ENCODE measurements at regions not wholly inside any gene's neighbourhood (a gene's known extent, or its start where the extent isn't known, plus 50 kb on each side); places are given as distances from the start of the nearest gene placed in this dataset.

- ChIA-PET POLR2A (no interaction called here), RAD21 (ENCODE audit: unreplicated experiment) (no interaction called here), CTCF (no interaction called here), SMC1A (ENCODE audit: uncharacterized antibody, unreplicated experiment) (no interaction called here)
- WGBS (ENCODE audit: insufficient coverage, insufficient replicate concordance, low lambda C conversion rate, missing lambda C conversion rate), result 27% methylated on average over 3 of the region's 3 CpGs
- Histone ChIP-seq H3K36me3 (ENCODE audit: control insufficient read depth in 2 of 2, insufficient read depth in 2 of 2, low read length in 1 of 2) (no peaks in the 10 kb centered on the region), H3K9me3 (replicated peaks; ENCODE audit: control insufficient read depth, insufficient read depth, low read length) (no peaks in the 10 kb centered on the region; the same call in 2 of the 3 replicates), H3K4me3 (no peak overlapping the region), H3K4me1 (ENCODE audit: control insufficient read depth, insufficient read depth, low read length) (no peaks in the 10 kb centered on the region), H3K79me2 (ENCODE audit: control insufficient read depth, insufficient read depth, low read length) (no peaks in the 10 kb centered on the region), H2AFZ (ENCODE audit: control insufficient read depth, low read depth, low read length) (no peak overlapping the region), H4K20me1 (ENCODE audit: control insufficient read depth, insufficient read depth) (no peaks in the 10 kb centered on the region), H3K9ac (ENCODE audit: control insufficient read depth, insufficient read depth, low read length) (no peak overlapping the region), H3K27me3 (replicated peaks in 1 of 2; ENCODE audit: control insufficient read depth in 2 of 2, insufficient read depth in 2 of 2, low read length in 1 of 2) (no peaks in the 10 kb centered on the region), H3K27ac (ENCODE audit: control insufficient read depth, insufficient read depth) (no peak overlapping the region), H3K4me2 (ENCODE audit: control insufficient read depth, insufficient read depth) (no peak overlapping the region)
- ATAC-seq (no peak), FAIRE-seq (no peak), DNase-seq (ENCODE audit: low read depth, low spot score) (no peak)
- in situ Hi-C loops (cut with MboI), result no loop called here
- no TSS peak for BruUV-seq (replicated peaks)
- TF ChIP-seq ZBTB40 (IDR thresholded peaks at IDR 0.05; ENCODE audit: borderline replicate concordance) (no peak), SREBF1 (IDR thresholded peaks at IDR 0.05; ENCODE audit: low read length) (no peak), TBL1XR1 (IDR thresholded peaks at IDR 0.05; ENCODE audit: low read depth, low read length) (no peak), TAF1 (IDR thresholded peaks at IDR 0.05; ENCODE audit: borderline replicate concordance, low read depth, low read length) (no peak), ATF7 (IDR thresholded peaks at IDR 0.05; ENCODE audit: low read depth) (no peak)
- intact Hi-C loops (cut with micrococcal nuclease; ENCODE audit: unreplicated experiment), result no loop called here
These were observed 184.2 kb upstream of the TSHZ2 start for GRCh38 chr20:52787962-52788361.

Measured in GM12878 (cell line).